ENCODE measurements at regions not wholly inside any gene's neighbourhood (a gene's known extent, or its start where the extent isn't known, plus 50 kb on each side); places are given as distances from the start of the nearest gene placed in this dataset.

GRCh38 chrX:137852502-137852901, 286.6 kb downstream of the ZIC3 start:
- TF ChIP-seq EZH2 (IDR thresholded peaks at IDR 0.05; ENCODE audit: insufficient read depth, low read length), result no peak
- no peak for TF ChIP-seq CTCF (IDR thresholded peaks at IDR 0.05; ENCODE audit: insufficient read depth, low read depth, low read length)

Measured in astrocyte (in vitro differentiated cells and primary cell).